MCF 10A (cell line): ENCODE measurements at regions not wholly inside any gene's neighbourhood (a gene's known extent, or its start where the extent isn't known, plus 50 kb on each side); places are given as distances from the start of the nearest gene placed in this dataset.

ENCODE experiments used
- BruUV-seq: library from RNA; stranded (reverse); fragments of 400-500 nt; replicated peaks from 2 replicates; lab custom pipeline; 2021; lab: Mats Ljungman, UMichigan
- CTCF ChIA-PET: fragments of 300-600 bp; sonication (Branson Sonifier 250); formaldehyde crosslinking; extraction: SDS; loops from one replicate; lab custom pipeline; 2021; ENCODE audit warnings: antibody characterized with exemption, inconsistent platforms; lab: Yijun Ruan, JAX
- POLR2A ChIA-PET: fragments of 300-600, 350-650 bp; sonication (Branson Sonifier 250); formaldehyde crosslinking; extraction: SDS; loops from one replicate; lab custom pipeline; 2020; ENCODE audit warnings: antibody characterized with exemption, inconsistent platforms; lab: Yijun Ruan, JAX
- DNase-seq: peaks from one replicate; pipeline ENCODE4 v3.0.0-alpha.2; 2018; ENCODE audit not compliant: unreplicated experiment
- H3K27ac Mint-ChIP-seq: one replicate; pipeline ENCODE4 v1.8.0; 2022; ENCODE audit warnings: mild to moderate bottlenecking, low read depth, mixed read lengths; ENCODE audit not compliant: unreplicated experiment
- H3K27me3 Mint-ChIP-seq: one replicate; pipeline ENCODE4 v1.8.0; 2022; ENCODE audit warnings: mixed read lengths; ENCODE audit not compliant: insufficient read depth, unreplicated experiment
- H3K36me3 Mint-ChIP-seq: one replicate; pipeline ENCODE4 v1.8.0; 2022; ENCODE audit warnings: mild to moderate bottlenecking, moderate library complexity, mixed read lengths; ENCODE audit not compliant: insufficient read depth, unreplicated experiment
- H3K4me1 Mint-ChIP-seq: one replicate; pipeline ENCODE4 v1.8.0; 2022; ENCODE audit warnings: mixed read lengths; ENCODE audit not compliant: insufficient read depth, unreplicated experiment
- H3K4me3 Mint-ChIP-seq: one replicate; pipeline ENCODE4 v1.8.0; 2022; ENCODE audit warnings: mild to moderate bottlenecking, moderate library complexity, mixed read lengths; ENCODE audit not compliant: unreplicated experiment
- H3K9me3 Mint-ChIP-seq: one replicate; pipeline ENCODE4 v1.8.0; 2022; ENCODE audit warnings: mixed read lengths; ENCODE audit not compliant: unreplicated experiment
- CTCF ChIP-seq: fragments of 200-600 bp; IDR thresholded peaks from one replicate; pipeline ENCODE4 v1.8.0; 2022; ENCODE audit warnings: antibody characterized with exemption, mild to moderate bottlenecking; ENCODE audit not compliant: unreplicated experiment
- intact Hi-C: fragments of 100-400 bp; cut with micrococcal nuclease; formaldehyde crosslinking; loops from 2 replicates; pipeline ENCODE4 v1.14.1; 2022

GRCh38 chr14:97416550-97416949 is 619.4 kb downstream of the VRK1 start:
- TF ChIP-seq CTCF = no peak
- Mint-ChIP-seq H3K36me3 (peaks cover 7% of the 10 kb centered on the region), H3K27me3 (peaks cover 9% of the 10 kb centered on the region), H3K4me3 (no peak overlapping the region), H3K4me1 (no peaks in the 10 kb centered on the region), H3K9me3 (no peaks in the 10 kb centered on the region), H3K27ac (no peak overlapping the region)
- no TSS peak for BruUV-seq
- no peak for DNase-seq
- intact Hi-C loops = no loop called here
- POLR2A ChIA-PET = interaction anchor here (0.7 kb wide), 1 partner anchor 47 kb away, joined by 4 read pairs; no protein-coding TSS in a partner anchor
- CTCF ChIA-PET = interaction anchor here (0.7 kb wide), 2 partner anchors 638 to 1249 kb away, joined by 3 to 4 read pairs; no protein-coding TSS in a partner anchor

DNA sequence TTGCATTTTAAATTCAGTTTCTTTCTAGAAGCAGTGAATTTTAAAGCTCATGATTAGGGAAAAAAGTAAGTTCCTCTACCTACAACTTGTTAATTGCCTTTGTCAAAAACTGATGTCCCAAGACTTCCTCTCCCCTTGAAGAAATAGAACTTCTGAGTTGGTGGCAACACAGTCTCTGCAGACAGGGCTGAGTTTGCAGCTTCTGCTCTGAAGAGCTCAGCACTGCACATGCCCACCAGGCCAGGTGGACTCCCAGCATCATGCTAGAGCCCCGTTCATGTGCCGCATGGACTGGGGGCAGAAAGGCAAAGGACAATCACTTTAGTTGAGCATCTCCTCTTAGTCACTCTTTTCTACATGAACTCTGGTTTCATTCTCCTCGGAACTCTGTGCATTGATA is 620.1 kb downstream of the VRK1 start:
- ChIA-PET POLR2A (interaction anchor here (0.7 kb wide), 1 partner anchor 48 kb away, joined by 4 read pairs; no protein-coding TSS in a partner anchor), CTCF (interaction anchor here (0.6 kb wide), 1 partner anchor 86 kb away, joined by 6 read pairs; no protein-coding TSS in a partner anchor)
- H3K27me3 Mint-ChIP-seq = peaks cover 9% of the 10 kb centered on the region
- DNase-seq = no peak
- H3K27ac Mint-ChIP-seq = no peak overlapping the region
- H3K9me3 Mint-ChIP-seq = no peaks in the 10 kb centered on the region
- BruUV-seq = no TSS peak
- no peak overlapping the region for H3K4me3 Mint-ChIP-seq
- no peaks in the 10 kb centered on the region for H3K4me1 Mint-ChIP-seq
- intact Hi-C loops = no loop called here
- peaks cover 7% of the 10 kb centered on the region for H3K36me3 Mint-ChIP-seq
- no peak for TF ChIP-seq CTCF

DNA sequence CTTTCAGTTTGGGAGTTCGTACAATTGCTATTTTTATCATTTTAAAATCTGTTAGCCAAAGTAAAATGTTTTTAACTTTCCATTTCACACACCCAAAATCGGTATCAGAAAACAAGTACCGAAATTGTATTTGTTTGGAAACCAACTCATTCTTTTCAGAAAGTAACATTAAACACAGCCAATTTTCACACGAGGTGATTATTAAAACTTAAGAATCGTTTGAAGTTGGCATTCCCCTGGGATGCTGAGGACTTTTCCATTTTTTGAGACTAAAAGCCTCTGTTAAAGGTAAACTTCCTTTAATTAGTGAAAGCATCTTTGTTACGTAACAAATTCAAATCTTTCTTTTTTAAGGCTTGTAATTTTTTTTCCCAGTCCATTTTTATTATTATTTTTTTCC is 623.0 kb downstream of the VRK1 start:
- intact Hi-C loops = no loop called here
- BruUV-seq = no TSS peak
- H3K4me3 Mint-ChIP-seq = no peak overlapping the region
- no peaks in the 10 kb centered on the region for H3K9me3 Mint-ChIP-seq
- no peak overlapping the region for H3K27ac Mint-ChIP-seq
- H3K4me1 Mint-ChIP-seq = no peaks in the 10 kb centered on the region
- H3K27me3 Mint-ChIP-seq = peaks cover 18% of the 10 kb centered on the region
- H3K36me3 Mint-ChIP-seq = peaks cover 7% of the 10 kb centered on the region
- POLR2A ChIA-PET = no interaction called here
- CTCF ChIA-PET = no interaction called here
- TF ChIP-seq CTCF = no peak
- no peak for DNase-seq

DNA sequence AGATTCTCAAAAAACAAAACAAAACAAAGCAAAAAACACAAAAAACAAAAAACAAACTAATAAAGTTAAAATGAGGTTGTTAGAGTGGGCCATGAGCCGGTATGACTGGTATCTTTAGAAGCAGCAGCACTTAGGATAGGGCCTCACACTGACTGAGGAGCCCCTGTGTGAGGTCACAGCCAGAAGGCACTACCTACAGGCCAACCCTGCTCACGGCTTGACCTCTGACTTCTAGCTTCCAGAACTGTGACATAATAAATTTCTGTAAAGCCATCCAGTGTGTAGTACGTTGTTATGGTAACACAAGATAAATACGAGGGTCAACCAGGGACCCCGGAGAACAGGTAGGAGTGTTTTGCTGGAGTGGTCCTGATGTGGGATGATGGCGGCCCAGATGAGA is 629.6 kb downstream of the VRK1 start:
- ChIA-PET POLR2A (no interaction called here), CTCF (no interaction called here)
- no peak overlapping the region for H3K27ac Mint-ChIP-seq
- H3K27me3 Mint-ChIP-seq = peaks cover 19% of the 10 kb centered on the region
- no peak for TF ChIP-seq CTCF
- intact Hi-C loops = no loop called here
- no peaks in the 10 kb centered on the region for H3K9me3 Mint-ChIP-seq
- no peak overlapping the region for H3K4me3 Mint-ChIP-seq
- H3K4me1 Mint-ChIP-seq = no peaks in the 10 kb centered on the region
- no TSS peak for BruUV-seq
- H3K36me3 Mint-ChIP-seq = no peaks in the 10 kb centered on the region
- no peak for DNase-seq
